CD4-positive, alpha-beta T cell (primary cell): ENCODE measurements at regions not wholly inside any gene's neighbourhood (a gene's known extent, or its start where the extent isn't known, plus 50 kb on each side); places are given as distances from the start of the nearest gene placed in this dataset.

ENCODE experiments used
- ATAC-seq: fragments of 200-7000 bp; cut with Tn5 transposase; one replicate; pipeline ENCODE4 v1.10.0; 2022; ENCODE audit warnings: mild to moderate bottlenecking; ENCODE audit not compliant: poor library complexity
- CTCF ChIA-PET: fragments of 350-600 bp; sonication (Branson Sonifier 250); formaldehyde crosslinking; loops from one replicate; lab custom pipeline; 2021; ENCODE audit warnings: antibody characterized with exemption, inconsistent platforms; lab: Charles Lee
- POLR2A ChIA-PET: fragments of 350-600 bp; sonication (Branson Sonifier 250); formaldehyde crosslinking; loops from one replicate; lab custom pipeline; 2021; ENCODE audit warnings: antibody characterized with exemption, inconsistent platforms; lab: Charles Lee
- DNase-seq, 14 experiments: peaks; one replicate each; pipeline ENCODE4 v3.0.0-alpha.2; 2013 to 2020; ENCODE audit warnings: mixed read lengths in 2 of 14
- H3K27ac ChIP-seq, 2 donors: one replicate each; pipeline versions ENCODE4 v1.5.1 to v1.7.0; 2013; ENCODE audit warnings: low read length in 2 of 2, low read depth in 1 of 2, mild to moderate bottlenecking in 1 of 2
- H3K27me3 ChIP-seq, 2 experiments: 1 replicate in 1 of 2; 2 replicates in 1 of 2; pipeline versions ENCODE4 v1.6.1 to v1.7.0; 2013; ENCODE audit warnings: low read length in 2 of 2, control low read depth in 1 of 2, mild to moderate bottlenecking in 1 of 2, moderate library complexity in 1 of 2; ENCODE audit not compliant: insufficient read depth in 2 of 2, control insufficient read depth in 1 of 2
- H3K36me3 ChIP-seq: one replicate; pipeline ENCODE4 v1.6.1; 2013; ENCODE audit warnings: low read length, control low read depth; ENCODE audit not compliant: insufficient read depth
- H3K4me1 ChIP-seq: one replicate; pipeline ENCODE4 v1.6.1; 2013; ENCODE audit warnings: low read length, control low read depth; ENCODE audit not compliant: insufficient read depth
- H3K4me3 ChIP-seq: one replicate; pipeline ENCODE4 v1.5.1; 2013; ENCODE audit warnings: mild to moderate bottlenecking, low read length, moderate library complexity
- H3K9me3 ChIP-seq, 2 experiments: 1 replicate in 1 of 2; 2 replicates in 1 of 2; pipeline versions ENCODE4 v1.6.1 to v1.7.0; 2013; ENCODE audit warnings: low read length in 2 of 2, mild to moderate bottlenecking in 2 of 2, control low read depth in 1 of 2, moderate library complexity in 1 of 2; ENCODE audit not compliant: control insufficient read depth in 1 of 2, insufficient read depth in 1 of 2
- H3K27ac Mint-ChIP-seq: one replicate; pipeline ENCODE4 v1.8.0; 2020; ENCODE audit warnings: mixed read lengths
- H3K27me3 Mint-ChIP-seq: one replicate; pipeline ENCODE4 v1.8.0; 2021; ENCODE audit warnings: mixed read lengths
- H3K36me3 Mint-ChIP-seq: one replicate; pipeline ENCODE4 v1.8.0; 2021; ENCODE audit warnings: low read depth, mixed read lengths
- H3K4me1 Mint-ChIP-seq: one replicate; pipeline ENCODE4 v1.8.0; 2021; ENCODE audit warnings: low read depth, mixed read lengths
- H3K4me3 Mint-ChIP-seq: one replicate; pipeline ENCODE4 v1.8.0; 2020; ENCODE audit warnings: mild to moderate bottlenecking, mixed read lengths
- H3K9me3 Mint-ChIP-seq: one replicate; pipeline ENCODE4 v1.8.0; 2020; ENCODE audit warnings: mixed read lengths
- intact Hi-C, 2 experiments: fragments of 100-400 bp; cut with DNase I in 1 of 2; cut with micrococcal nuclease in 1 of 2; formaldehyde crosslinking; loops; one replicate each; pipeline versions ENCODE4 v1.15.1 to v1.9.0; 2023 to 2025; cut with DNase I, micrococcal nuclease
- TF ChIP-seq, protein P1 (sequence below): fragments of 200-600 bp; IDR thresholded peaks from one replicate; pipeline ENCODE4 v1.8.0; 2022; ENCODE audit warnings: antibody characterized with exemption, mild to moderate bottlenecking

DNA sequence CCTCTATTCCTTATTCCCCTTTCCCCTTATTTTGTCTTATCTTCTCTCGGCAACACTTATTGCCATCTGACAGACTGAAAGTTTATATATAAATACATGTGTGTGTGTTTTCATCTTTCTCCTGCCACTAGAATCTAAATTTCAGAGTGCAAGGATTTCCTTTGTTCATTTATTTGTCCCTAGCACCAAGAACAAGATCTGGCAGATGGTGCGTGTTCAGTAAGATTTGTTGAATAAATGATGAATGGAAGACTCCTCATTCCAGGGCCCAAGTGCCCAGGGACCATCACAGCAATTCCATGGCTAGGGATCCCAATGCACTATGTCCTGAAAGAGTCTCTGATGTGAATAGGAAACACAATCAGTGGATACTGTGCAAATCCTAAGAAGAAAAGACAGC is 97.9 kb upstream of the EEA1 start:
- DNase-seq (no peak), ATAC-seq (no peak)
- no peaks in the 10 kb centered on the region for H3K27me3 ChIP-seq
- no peaks in the 10 kb centered on the region for H3K4me1 ChIP-seq
- Mint-ChIP-seq H3K4me1 (no peaks in the 10 kb centered on the region), H3K4me3 (no peak overlapping the region), H3K27me3 (no peaks in the 10 kb centered on the region), H3K27ac (no peak overlapping the region), H3K9me3 (no peaks in the 10 kb centered on the region), H3K36me3 (no peaks in the 10 kb centered on the region)
- intact Hi-C loops: no loop called here
- H3K36me3 ChIP-seq: no peaks in the 10 kb centered on the region
- ChIA-PET POLR2A (no interaction called here), CTCF (no interaction called here)
- no peaks in the 10 kb centered on the region for H3K9me3 ChIP-seq
- no peak overlapping the region for H3K27ac ChIP-seq
- H3K4me3 ChIP-seq: no peak overlapping the region
- TF ChIP-seq, protein P1, sequence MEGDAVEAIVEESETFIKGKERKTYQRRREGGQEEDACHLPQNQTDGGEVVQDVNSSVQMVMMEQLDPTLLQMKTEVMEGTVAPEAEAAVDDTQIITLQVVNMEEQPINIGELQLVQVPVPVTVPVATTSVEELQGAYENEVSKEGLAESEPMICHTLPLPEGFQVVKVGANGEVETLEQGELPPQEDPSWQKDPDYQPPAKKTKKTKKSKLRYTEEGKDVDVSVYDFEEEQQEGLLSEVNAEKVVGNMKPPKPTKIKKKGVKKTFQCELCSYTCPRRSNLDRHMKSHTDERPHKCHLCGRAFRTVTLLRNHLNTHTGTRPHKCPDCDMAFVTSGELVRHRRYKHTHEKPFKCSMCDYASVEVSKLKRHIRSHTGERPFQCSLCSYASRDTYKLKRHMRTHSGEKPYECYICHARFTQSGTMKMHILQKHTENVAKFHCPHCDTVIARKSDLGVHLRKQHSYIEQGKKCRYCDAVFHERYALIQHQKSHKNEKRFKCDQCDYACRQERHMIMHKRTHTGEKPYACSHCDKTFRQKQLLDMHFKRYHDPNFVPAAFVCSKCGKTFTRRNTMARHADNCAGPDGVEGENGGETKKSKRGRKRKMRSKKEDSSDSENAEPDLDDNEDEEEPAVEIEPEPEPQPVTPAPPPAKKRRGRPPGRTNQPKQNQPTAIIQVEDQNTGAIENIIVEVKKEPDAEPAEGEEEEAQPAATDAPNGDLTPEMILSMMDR: no peak

DNA sequence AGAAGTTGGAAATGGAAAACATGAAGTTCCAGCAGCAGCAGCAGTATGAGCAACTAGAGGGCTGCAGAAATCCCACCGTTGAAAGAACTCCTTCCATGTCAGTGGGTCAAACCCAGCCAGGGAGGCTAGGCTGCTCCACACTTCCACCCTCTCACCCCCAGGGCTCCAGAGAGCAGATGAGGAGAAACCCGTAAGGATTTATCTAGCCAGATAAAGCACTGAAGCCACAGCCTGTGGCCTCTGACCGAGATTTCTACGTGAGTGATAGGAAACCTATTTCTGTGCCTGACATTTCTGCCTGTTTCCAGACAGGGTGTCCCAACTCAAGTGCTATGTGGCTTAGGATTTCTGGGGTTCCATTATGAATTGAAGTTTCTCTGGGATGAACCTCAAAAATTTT is 100.0 kb upstream of the EEA1 start:
- Histone ChIP-seq H3K36me3 (no peaks in the 10 kb centered on the region), H3K27ac (no peak overlapping the region), H3K4me1 (no peaks in the 10 kb centered on the region), H3K27me3 (no peaks in the 10 kb centered on the region), H3K4me3 (no peak overlapping the region), H3K9me3 (no peaks in the 10 kb centered on the region)
- Mint-ChIP-seq H3K36me3 (no peaks in the 10 kb centered on the region), H3K27ac (no peak overlapping the region), H3K4me1 (no peaks in the 10 kb centered on the region), H3K4me3 (no peak overlapping the region), H3K27me3 (peaks cover under 1% of the 10 kb centered on the region), H3K9me3 (no peaks in the 10 kb centered on the region)
- no peak for DNase-seq
- TF ChIP-seq, protein P1: no peak
- ATAC-seq: no peak
- ChIA-PET CTCF (no interaction called here), POLR2A (no interaction called here)
- intact Hi-C loops: no loop called here

DNA sequence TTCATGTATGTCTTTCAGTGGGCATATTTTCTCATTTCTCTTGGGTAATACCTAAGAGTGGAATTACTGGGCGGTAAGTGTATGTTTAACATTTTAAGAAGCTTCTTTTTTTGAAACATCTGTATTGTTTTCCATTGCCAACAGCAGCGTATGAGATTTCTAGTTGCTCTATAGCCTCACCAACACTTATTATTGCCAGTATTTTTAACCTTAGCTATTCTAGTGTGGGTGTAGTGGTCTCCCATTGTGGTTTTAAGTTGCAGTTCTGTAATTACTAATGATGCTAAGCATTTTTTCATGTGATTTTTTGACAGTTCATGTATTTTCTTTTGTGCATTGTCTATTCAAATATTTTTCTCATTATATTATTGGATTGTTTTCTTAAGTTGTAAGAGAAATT is 101.9 kb upstream of the EEA1 start:
- no peak overlapping the region for H3K4me3 ChIP-seq
- no peaks in the 10 kb centered on the region for H3K36me3 Mint-ChIP-seq
- no peaks in the 10 kb centered on the region for H3K27me3 ChIP-seq
- no peak overlapping the region for H3K4me3 Mint-ChIP-seq
- TF ChIP-seq, protein P1: no peak
- DNase-seq: no peak
- H3K36me3 ChIP-seq: no peaks in the 10 kb centered on the region
- no peak for ATAC-seq
- H3K4me1 Mint-ChIP-seq: no peaks in the 10 kb centered on the region
- no peaks in the 10 kb centered on the region for H3K9me3 ChIP-seq
- H3K27ac ChIP-seq: no peak overlapping the region
- POLR2A ChIA-PET: no interaction called here
- CTCF ChIA-PET: no interaction called here
- no peak overlapping the region for H3K27ac Mint-ChIP-seq
- intact Hi-C loops: no loop called here
- no peaks in the 10 kb centered on the region for H3K9me3 Mint-ChIP-seq
- H3K4me1 ChIP-seq: no peaks in the 10 kb centered on the region
- peaks cover 11% of the 10 kb centered on the region for H3K27me3 Mint-ChIP-seq
